HCT116 (cell line): ENCODE measurements at regions not wholly inside any gene's neighbourhood (a gene's known extent, or its start where the extent isn't known, plus 50 kb on each side); places are given as distances from the start of the nearest gene placed in this dataset.

ENCODE experiments used
- CTCF ChIP-seq, 3 experiments: fragments of 200-600 bp in 1 of 3; sonication (generic) in 1 of 3; IDR thresholded peaks in 2 of 3; conservative IDR thresholded peaks in 1 of 3; 2 replicates each; pipeline ENCODE4 v1.5.1; 2012 to 2017; ENCODE audit warnings: low read depth in 2 of 3, low read length in 2 of 3, antibody characterized with exemption in 1 of 3, borderline replicate concordance in 1 of 3, control low read depth in 1 of 3, mild to moderate bottlenecking in 1 of 3, mixed read lengths in 1 of 3, mixed run types in 1 of 3, moderate library complexity in 1 of 3; ENCODE audit not compliant: insufficient read depth in 1 of 3
- EZH2 ChIP-seq: fragments of 200-600 bp; sonication (generic); IDR thresholded peaks from 2 replicates; pipeline ENCODE4 v1.6.1; 2017; ENCODE audit warnings: antibody characterized with exemption, mixed run types
- EZH2phosphoT487 ChIP-seq: fragments of 200-600 bp; IDR thresholded peaks from 2 replicates; pipeline ENCODE4 v1.6.1; 2018; ENCODE audit warnings: antibody characterized with exemption, borderline replicate concordance
- JUND ChIP-seq: IDR thresholded peaks from 2 replicates; pipeline ENCODE4 v1.6.1; 2012
- POLR2A ChIP-seq: IDR thresholded peaks from 2 replicates; pipeline ENCODE4 v1.7.0; 2011; ENCODE audit warnings: borderline replicate concordance; ENCODE audit not compliant: insufficient read depth, insufficient read length; ENCODE audit errors: extremely low read depth
- POLR2AphosphoS5 ChIP-seq: IDR thresholded peaks from 2 replicates; pipeline ENCODE4 v1.6.1; 2011; ENCODE audit warnings: mild to moderate bottlenecking, low read depth, low read length, moderate library complexity
- RAD21 ChIP-seq: IDR thresholded peaks from 2 replicates; pipeline ENCODE4 v1.6.1; 2012; ENCODE audit warnings: low read depth, mild to moderate bottlenecking
- SRF ChIP-seq: IDR thresholded peaks from 2 replicates; pipeline ENCODE4 v1.6.1; 2012; ENCODE audit warnings: low read depth
- ZNF274 ChIP-seq: fragments of 200-500 bp; sonication (Bioruptor generic); IDR thresholded peaks from 2 replicates; pipeline ENCODE4 v1.6.1; 2014; ENCODE audit warnings: mild to moderate bottlenecking, low read depth, low read length, inconsistent platforms

GRCh38 chr6:27678469-27678868, 205.6 kb upstream of the ZNF184 start:
- TF ChIP-seq CTCF (IDR thresholded peaks at IDR 0.05 in 2 of 3, conservative IDR thresholded peaks at IDR 0.05 in 1 of 3; ENCODE audit: borderline replicate concordance in 1 of 3, insufficient read depth in 1 of 3, low read depth in 2 of 3, low read length in 2 of 3) (no peak), POLR2AphosphoS5 (no peak), ZNF274 (no peak), SRF (no peak), POLR2A (no peak), JUND (no peak), EZH2 (no peak), EZH2phosphoT487 (no peak), RAD21 (no peak)
